Astrocyte of the spinal cord (primary cell): ENCODE measurements at regions not wholly inside any gene's neighbourhood (a gene's known extent, or its start where the extent isn't known, plus 50 kb on each side); places are given as distances from the start of the nearest gene placed in this dataset.
A peak's percentile ranks its signal among the peaks of the same experiment; 100 is the strongest.

ENCODE experiments used
- DNase-seq: peaks from one replicate; pipeline ENCODE4 v3.0.0; 2011; ENCODE audit warnings: low read depth, low spot score
- H3K4me3 ChIP-seq: 2 replicates; pipeline ENCODE4 v1.5.1; 2011; ENCODE audit warnings: low read depth, mild to moderate bottlenecking, low read length, moderate library complexity
- CTCF ChIP-seq: IDR thresholded peaks from 2 replicates; pipeline ENCODE4 v1.5.1; 2012; ENCODE audit warnings: low read depth, mild to moderate bottlenecking, low read length, inconsistent platforms
- in situ Hi-C: cut with HindIII; loops from 2 replicates; pipeline ENCODE4 v1.10.0; 2017; ENCODE audit warnings: low sequenced_read_pairs

- in situ Hi-C loops, result no loop called here
- no peak for TF ChIP-seq CTCF
- no peak overlapping the region for H3K4me3 ChIP-seq
- DNase-seq, result no peak
Measured at GRCh38 chr1:56171670-56172069, 407.7 kb downstream of the PLPP3 start.

- no peak for TF ChIP-seq CTCF
- DNase-seq, result no peak
- no peak overlapping the region for H3K4me3 ChIP-seq
- in situ Hi-C loops, result no loop called here
Measured at GRCh38 chr1:56170784-56171320, 408.5 kb downstream of the PLPP3 start.

- no peak for TF ChIP-seq CTCF
- in situ Hi-C loops, result no loop called here
- no peak overlapping the region for H3K4me3 ChIP-seq
- peak; percentile 55 for DNase-seq
Measured at GRCh38 chr1:56169856-56170255, 409.5 kb downstream of the PLPP3 start.

GRCh38 chr1:56168176-56168575, 411.2 kb downstream of the PLPP3 start:
- no peak for DNase-seq
- TF ChIP-seq CTCF, result no peak
- H3K4me3 ChIP-seq, result no peak overlapping the region
- in situ Hi-C loops, result no loop called here

GRCh38 chr1:56167596-56167995, 411.8 kb downstream of the PLPP3 start:
- no peak for TF ChIP-seq CTCF
- no peak for DNase-seq
- H3K4me3 ChIP-seq, result no peak overlapping the region
- in situ Hi-C loops, result no loop called here

- H3K4me3 ChIP-seq, result no peak overlapping the region
- no peak for DNase-seq
- in situ Hi-C loops, result no loop called here
- TF ChIP-seq CTCF, result no peak
Measured at GRCh38 chr1:56160773-56161315, 418.5 kb downstream of the PLPP3 start.
